ENCODE measurements at regions not wholly inside any gene's neighbourhood (a gene's known extent, or its start where the extent isn't known, plus 50 kb on each side); places are given as distances from the start of the nearest gene placed in this dataset.

DNA sequence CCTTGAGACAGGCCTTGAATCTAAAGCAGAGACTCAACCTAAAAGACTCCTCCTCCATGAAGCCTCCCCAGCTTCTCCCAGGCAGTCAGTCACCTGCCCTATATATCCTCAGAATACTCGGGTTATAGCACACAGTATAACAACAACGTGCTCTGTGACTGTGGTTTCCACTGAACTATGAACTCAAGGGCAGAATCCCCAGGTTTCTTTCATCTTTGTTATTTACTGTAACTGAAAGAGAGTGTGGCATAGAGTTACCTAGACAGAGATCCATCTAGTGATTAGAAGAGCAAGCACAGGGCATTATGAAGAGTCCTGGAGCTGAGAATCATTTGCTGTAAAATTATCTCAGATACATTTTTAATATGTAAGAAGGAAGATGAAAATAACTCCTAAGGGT lies 281.6 kb upstream of the ZNF521 start:
- H2AFZ ChIP-seq (ENCODE audit: low read length): no peak overlapping the region
- H4K20me1 ChIP-seq (ENCODE audit: control insufficient read depth, extremely low read depth, insufficient read depth, low read length): no peaks in the 10 kb centered on the region
- H3K4me2 ChIP-seq (ENCODE audit: extremely low read depth, insufficient read depth, low read length): no peak overlapping the region
- no peak overlapping the region for H3K9ac ChIP-seq (ENCODE audit: insufficient read depth, low read length)
- no peaks in the 10 kb centered on the region for H3K4me1 ChIP-seq (ENCODE audit: control insufficient read depth, extremely low read depth, insufficient read depth, low read length)
- peaks cover 2% of the 10 kb centered on the region for H3K27me3 ChIP-seq (ENCODE audit: control insufficient read depth, insufficient read depth, low read length)
- DNase-seq (ENCODE audit: low read depth in 2 of 2): no peak
- no peak overlapping the region for H3K4me3 ChIP-seq (replicated peaks in 1 of 4; ENCODE audit: control extremely low read depth in 1 of 4, insufficient read depth in 1 of 4, low read depth in 3 of 4, low read length in 4 of 4)
- H3K36me3 ChIP-seq (ENCODE audit: control insufficient read depth, insufficient read depth, low read length): no peaks in the 10 kb centered on the region
- no peak for TF ChIP-seq EZH2 (IDR thresholded peaks at IDR 0.05; ENCODE audit: low read length, missing control alignments)
- no peak for TF ChIP-seq CTCF (conservative IDR thresholded peaks at IDR 0.05 in 1 of 2, IDR thresholded peaks at IDR 0.05 in 1 of 2; ENCODE audit: low read depth in 1 of 2, low read length in 2 of 2)
- H3K79me2 ChIP-seq (ENCODE audit: control insufficient read depth, insufficient read depth, low read length): no peaks in the 10 kb centered on the region
- no peaks in the 10 kb centered on the region for H3K9me3 ChIP-seq (ENCODE audit: control insufficient read depth, insufficient read depth, low read depth, low read length)
- H3K27ac ChIP-seq (ENCODE audit: insufficient read depth, low read length): no peak overlapping the region

DNA sequence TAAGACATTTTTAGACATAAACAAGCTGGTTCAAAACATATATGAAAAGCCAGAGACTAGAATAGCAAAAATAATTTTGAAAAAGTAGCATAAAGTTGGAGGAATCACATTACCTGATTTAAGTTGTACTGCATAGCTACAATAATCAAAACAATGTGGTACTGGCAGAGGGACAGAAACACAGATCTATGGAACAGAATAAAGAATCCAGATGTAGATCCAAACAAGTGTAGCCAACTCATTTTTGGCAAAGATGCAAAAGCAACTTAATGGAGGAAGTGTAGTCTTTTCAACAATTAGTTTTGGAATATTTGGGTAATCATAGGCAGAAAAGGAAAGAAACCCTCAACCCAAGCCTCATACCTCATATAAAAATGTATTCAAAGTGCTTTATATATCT lies 278.7 kb upstream of the ZNF521 start:
- H3K4me2 ChIP-seq (ENCODE audit: extremely low read depth, insufficient read depth, low read length): no peak overlapping the region
- H3K4me3 ChIP-seq (replicated peaks in 1 of 4; ENCODE audit: control extremely low read depth in 1 of 4, insufficient read depth in 1 of 4, low read depth in 3 of 4, low read length in 4 of 4): no peak overlapping the region
- H3K9me3 ChIP-seq (ENCODE audit: control insufficient read depth, insufficient read depth, low read depth, low read length): no peaks in the 10 kb centered on the region
- no peaks in the 10 kb centered on the region for H3K36me3 ChIP-seq (ENCODE audit: control insufficient read depth, insufficient read depth, low read length)
- no peaks in the 10 kb centered on the region for H3K4me1 ChIP-seq (ENCODE audit: control insufficient read depth, extremely low read depth, insufficient read depth, low read length)
- H4K20me1 ChIP-seq (ENCODE audit: control insufficient read depth, extremely low read depth, insufficient read depth, low read length): no peaks in the 10 kb centered on the region
- TF ChIP-seq EZH2 (IDR thresholded peaks at IDR 0.05; ENCODE audit: low read length, missing control alignments) (no peak), CTCF (conservative IDR thresholded peaks at IDR 0.05 in 1 of 2, IDR thresholded peaks at IDR 0.05 in 1 of 2; ENCODE audit: low read depth in 1 of 2, low read length in 2 of 2) (no peak)
- H3K27me3 ChIP-seq (ENCODE audit: control insufficient read depth, insufficient read depth, low read length): peaks cover 3% of the 10 kb centered on the region
- H3K9ac ChIP-seq (ENCODE audit: insufficient read depth, low read length): no peak overlapping the region
- no peak overlapping the region for H3K27ac ChIP-seq (ENCODE audit: insufficient read depth, low read length)
- no peak overlapping the region for H2AFZ ChIP-seq (ENCODE audit: low read length)
- DNase-seq (ENCODE audit: low read depth in 2 of 2): peak in 1 of 2 donors; percentile 19
- no peaks in the 10 kb centered on the region for H3K79me2 ChIP-seq (ENCODE audit: control insufficient read depth, insufficient read depth, low read length)

- TF ChIP-seq EZH2 (IDR thresholded peaks at IDR 0.05; ENCODE audit: low read length, missing control alignments) (no peak), CTCF (conservative IDR thresholded peaks at IDR 0.05 in 1 of 2, IDR thresholded peaks at IDR 0.05 in 1 of 2; ENCODE audit: low read depth in 1 of 2, low read length in 2 of 2) (no peak)
Measured at GRCh38 chr18:25621682-25622081, 269.7 kb upstream of the ZNF521 start.

More at GRCh38 chr18:25621682-25622081, 269.7 kb upstream of the ZNF521 start:
- Histone ChIP-seq H3K4me1 (ENCODE audit: control insufficient read depth, extremely low read depth, insufficient read depth, low read length) (no peaks in the 10 kb centered on the region), H3K9ac (ENCODE audit: insufficient read depth, low read length) (no peak overlapping the region), H3K79me2 (ENCODE audit: control insufficient read depth, insufficient read depth, low read length) (no peaks in the 10 kb centered on the region), H2AFZ (ENCODE audit: low read length) (no peak overlapping the region), H3K9me3 (ENCODE audit: control insufficient read depth, insufficient read depth, low read depth, low read length) (no peaks in the 10 kb centered on the region), H3K4me3 (replicated peaks in 1 of 4; ENCODE audit: control extremely low read depth in 1 of 4, insufficient read depth in 1 of 4, low read depth in 3 of 4, low read length in 4 of 4) (no peak overlapping the region), H3K27me3 (ENCODE audit: control insufficient read depth, insufficient read depth, low read length) (no peaks in the 10 kb centered on the region), H3K4me2 (ENCODE audit: extremely low read depth, insufficient read depth, low read length) (no peak overlapping the region), H3K27ac (ENCODE audit: insufficient read depth, low read length) (no peak overlapping the region), H4K20me1 (ENCODE audit: control insufficient read depth, extremely low read depth, insufficient read depth, low read length) (no peaks in the 10 kb centered on the region), H3K36me3 (ENCODE audit: control insufficient read depth, insufficient read depth, low read length) (no peaks in the 10 kb centered on the region)
- DNase-seq (ENCODE audit: low read depth in 2 of 2): no peak
